Osteocyte (in vitro differentiated cells): ENCODE measurements at regions not wholly inside any gene's neighbourhood (a gene's known extent, or its start where the extent isn't known, plus 50 kb on each side); places are given as distances from the start of the nearest gene placed in this dataset.

Source experiments
- DNase-seq: peaks from one replicate; pipeline ENCODE4 v3.0.0; 2021; ENCODE audit warnings: mixed read lengths; ENCODE audit not compliant: unreplicated experiment; ENCODE audit errors: extremely low spot score
- H3K27ac Mint-ChIP-seq: one replicate; pipeline ENCODE4 v1.8.0; 2021; ENCODE audit warnings: mild to moderate bottlenecking, mixed read lengths; ENCODE audit not compliant: unreplicated experiment
- H3K27me3 Mint-ChIP-seq: one replicate; pipeline ENCODE4 v1.8.0; 2021; ENCODE audit warnings: mixed read lengths; ENCODE audit not compliant: unreplicated experiment
- H3K36me3 Mint-ChIP-seq: one replicate; pipeline ENCODE4 v1.8.0; 2021; ENCODE audit warnings: mixed read lengths; ENCODE audit not compliant: unreplicated experiment
- H3K4me1 Mint-ChIP-seq: one replicate; pipeline ENCODE4 v1.8.0; 2021; ENCODE audit warnings: mixed read lengths; ENCODE audit not compliant: unreplicated experiment
- H3K4me3 Mint-ChIP-seq: one replicate; pipeline ENCODE4 v1.8.0; 2021; ENCODE audit warnings: mild to moderate bottlenecking, moderate library complexity, mixed read lengths; ENCODE audit not compliant: unreplicated experiment
- H3K9me3 Mint-ChIP-seq: one replicate; pipeline ENCODE4 v1.8.0; 2021; ENCODE audit warnings: mixed read lengths; ENCODE audit not compliant: unreplicated experiment
- TF ChIP-seq, protein P1 (sequence below): fragments of 200-600 bp; sonication (generic); IDR thresholded peaks from 2 replicates; pipeline ENCODE4 v1.5.0; 2021; ENCODE audit warnings: antibody characterized with exemption, mild to moderate bottlenecking, moderate library complexity

DNA sequence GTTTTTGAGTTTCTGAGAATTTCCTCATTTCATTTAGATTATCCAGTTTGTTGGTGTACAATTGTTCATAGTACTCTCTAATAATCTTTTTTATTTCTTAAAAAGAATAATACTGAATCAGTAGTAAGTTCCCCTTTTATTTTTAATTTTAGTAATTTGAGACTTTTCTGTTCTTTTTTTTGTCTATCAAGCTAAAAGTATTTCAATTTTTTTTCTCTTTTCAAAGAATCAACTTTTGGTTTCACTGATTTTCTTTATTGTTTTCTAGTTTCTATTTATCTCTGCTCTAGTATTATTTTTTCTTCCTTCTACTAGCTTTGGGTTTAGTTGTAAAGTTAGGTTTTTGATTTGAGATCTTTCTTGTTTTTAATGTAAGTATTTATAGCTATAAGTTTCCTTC is 60.6 kb upstream of the ARL15 start:
- Mint-ChIP-seq H3K4me3 (no peak overlapping the region), H3K27ac (no peak overlapping the region)

GRCh38 chr5:54367844-54368243 is 57.5 kb upstream of the ARL15 start:
- peaks cover 2% of the 10 kb centered on the region for H3K36me3 Mint-ChIP-seq
- H3K4me3 Mint-ChIP-seq, result no peak overlapping the region
- no peaks in the 10 kb centered on the region for H3K4me1 Mint-ChIP-seq
- no peak for DNase-seq
- H3K27me3 Mint-ChIP-seq, result peaks cover 65% of the 10 kb centered on the region
- H3K27ac Mint-ChIP-seq, result no peak overlapping the region
- TF ChIP-seq, protein P1, sequence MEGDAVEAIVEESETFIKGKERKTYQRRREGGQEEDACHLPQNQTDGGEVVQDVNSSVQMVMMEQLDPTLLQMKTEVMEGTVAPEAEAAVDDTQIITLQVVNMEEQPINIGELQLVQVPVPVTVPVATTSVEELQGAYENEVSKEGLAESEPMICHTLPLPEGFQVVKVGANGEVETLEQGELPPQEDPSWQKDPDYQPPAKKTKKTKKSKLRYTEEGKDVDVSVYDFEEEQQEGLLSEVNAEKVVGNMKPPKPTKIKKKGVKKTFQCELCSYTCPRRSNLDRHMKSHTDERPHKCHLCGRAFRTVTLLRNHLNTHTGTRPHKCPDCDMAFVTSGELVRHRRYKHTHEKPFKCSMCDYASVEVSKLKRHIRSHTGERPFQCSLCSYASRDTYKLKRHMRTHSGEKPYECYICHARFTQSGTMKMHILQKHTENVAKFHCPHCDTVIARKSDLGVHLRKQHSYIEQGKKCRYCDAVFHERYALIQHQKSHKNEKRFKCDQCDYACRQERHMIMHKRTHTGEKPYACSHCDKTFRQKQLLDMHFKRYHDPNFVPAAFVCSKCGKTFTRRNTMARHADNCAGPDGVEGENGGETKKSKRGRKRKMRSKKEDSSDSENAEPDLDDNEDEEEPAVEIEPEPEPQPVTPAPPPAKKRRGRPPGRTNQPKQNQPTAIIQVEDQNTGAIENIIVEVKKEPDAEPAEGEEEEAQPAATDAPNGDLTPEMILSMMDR, result no peak
- peaks cover 4% of the 10 kb centered on the region for H3K9me3 Mint-ChIP-seq

More for the DNA sequence above, 60.6 kb upstream of the ARL15 start:
- peaks cover 76% of the 10 kb centered on the region for H3K27me3 Mint-ChIP-seq
- H3K4me1 Mint-ChIP-seq, result no peaks in the 10 kb centered on the region
- H3K36me3 Mint-ChIP-seq, result peaks cover 4% of the 10 kb centered on the region
- DNase-seq, result no peak
- TF ChIP-seq, protein P1, result no peak
- H3K9me3 Mint-ChIP-seq, result peaks cover 14% of the 10 kb centered on the region

DNA sequence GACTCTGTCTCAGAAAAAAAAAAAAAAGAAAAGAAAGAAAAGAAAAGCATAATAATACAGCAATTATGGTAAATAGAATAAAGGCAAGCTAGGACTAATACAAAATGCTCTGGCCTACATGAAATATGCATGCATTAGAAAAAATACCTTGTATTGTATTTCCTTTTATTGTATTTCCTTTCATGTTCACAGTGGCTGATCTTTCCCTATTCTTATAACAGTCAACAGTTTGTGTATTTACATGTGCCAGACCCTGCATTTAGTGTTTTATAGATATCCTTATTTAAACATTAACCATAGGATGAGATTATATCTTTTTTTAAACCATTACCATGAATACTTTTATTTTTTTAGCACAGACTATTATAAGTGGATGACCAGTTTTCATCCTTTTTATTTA is 56.3 kb upstream of the ARL15 start:
- peaks cover 69% of the 10 kb centered on the region for H3K27me3 Mint-ChIP-seq
- H3K9me3 Mint-ChIP-seq, result no peaks in the 10 kb centered on the region
- TF ChIP-seq, protein P1, result no peak
- H3K4me1 Mint-ChIP-seq, result no peaks in the 10 kb centered on the region
- no peak overlapping the region for H3K27ac Mint-ChIP-seq
- DNase-seq, result no peak
- no peak overlapping the region for H3K4me3 Mint-ChIP-seq
- H3K36me3 Mint-ChIP-seq, result no peaks in the 10 kb centered on the region

GRCh38 chr5:54363669-54364068 is 53.3 kb upstream of the ARL15 start:
- Mint-ChIP-seq H3K4me1 (peaks cover 7% of the 10 kb centered on the region), H3K4me3 (no peak overlapping the region), H3K36me3 (no peaks in the 10 kb centered on the region), H3K27ac (no peak overlapping the region), H3K9me3 (no peaks in the 10 kb centered on the region), H3K27me3 (peaks cover 55% of the 10 kb centered on the region)
- TF ChIP-seq, protein P1, result no peak
- DNase-seq, result no peak

DNA sequence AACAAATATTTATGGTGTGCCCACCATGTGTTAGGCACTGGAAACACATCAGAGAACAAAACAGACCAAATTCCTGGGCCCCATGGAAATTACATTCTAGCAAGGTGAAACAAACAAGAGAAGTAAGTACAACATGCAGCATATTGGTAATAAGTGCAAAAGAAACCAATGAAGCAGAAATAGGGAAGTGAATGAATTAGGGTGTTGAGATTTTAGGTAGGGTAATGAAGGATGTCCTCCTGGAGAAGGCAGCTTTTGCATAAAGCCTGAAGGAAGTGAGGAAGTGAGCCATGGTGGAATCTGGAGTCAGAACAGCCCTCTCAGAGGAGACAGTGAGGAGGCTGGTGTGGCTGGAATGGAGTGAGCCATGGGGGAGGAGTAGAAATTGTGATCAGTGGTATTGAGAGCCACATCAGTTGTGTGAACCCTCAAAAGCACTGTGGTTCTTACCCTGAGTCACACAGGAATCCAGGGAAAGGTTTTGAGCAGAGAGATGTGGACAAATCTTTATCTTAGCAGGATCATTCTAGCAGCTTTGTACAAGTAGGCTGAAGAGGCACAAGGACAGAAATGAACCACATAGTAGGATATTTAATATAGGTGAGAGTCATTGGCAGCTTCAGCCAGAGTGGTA is 52.7 kb upstream of the ARL15 start:
- Mint-ChIP-seq H3K9me3 (no peaks in the 10 kb centered on the region), H3K27me3 (peaks cover 49% of the 10 kb centered on the region), H3K36me3 (no peaks in the 10 kb centered on the region), H3K4me1 (peaks cover 7% of the 10 kb centered on the region), H3K27ac (no peak overlapping the region), H3K4me3 (no peak overlapping the region)
- TF ChIP-seq, protein P1, result no peak
- DNase-seq, result no peak
